PC-3 (cell line): ENCODE measurements at regions not wholly inside any gene's neighbourhood (a gene's known extent, or its start where the extent isn't known, plus 50 kb on each side); places are given as distances from the start of the nearest gene placed in this dataset.

Experiments
- ATAC-seq: fragments of 200-7000 bp; cut with Tn5 transposase; 2 replicates; pipeline ENCODE4 v1.9.1; 2020; ENCODE audit warnings: mild to moderate bottlenecking, moderate library complexity
- BruUV-seq: library from RNA; stranded (reverse); fragments of 400-500 nt; replicated peaks from 2 replicates; lab custom pipeline; 2021; lab: Mats Ljungman, UMichigan
- CTCF ChIA-PET: fragments of 300-600 bp; sonication (Branson Sonifier 250); formaldehyde crosslinking; loops from one replicate; lab custom pipeline; 2022; ENCODE audit warnings: antibody characterized with exemption; lab: Charles Lee
- POLR2A ChIA-PET: fragments of 300-600 bp; sonication (Branson Sonifier 250); formaldehyde crosslinking; loops from one replicate; lab custom pipeline; 2022; ENCODE audit warnings: antibody characterized with exemption; ENCODE audit not compliant: unreplicated experiment; lab: Charles Lee
- DNase-seq: peaks from one replicate; pipeline ENCODE4 v3.0.0-alpha.2; 2015
- H2AFZ ChIP-seq: fragments of 300-600 bp; sonication (generic); 2 replicates; pipeline ENCODE4 v1.6.0; 2016; ENCODE audit warnings: antibody characterized with exemption, low read length
- H3F3A ChIP-seq: fragments of 300-600 bp; sonication (generic); one replicate; pipeline ENCODE4 v1.6.0; 2017; ENCODE audit warnings: antibody characterized with exemption, low read length, control low read depth, mild to moderate bottlenecking; ENCODE audit not compliant: unreplicated experiment
- H3K27ac ChIP-seq: fragments of 300-600 bp; sonication (generic); 2 replicates; pipeline ENCODE4 v1.5.1; 2016; ENCODE audit warnings: mild to moderate bottlenecking, low read length
- H3K27me3 ChIP-seq: fragments of 300-600 bp; sonication (generic); 2 replicates; pipeline ENCODE4 v1.6.1; 2016; ENCODE audit warnings: low read length, mixed read lengths
- H3K36me3 ChIP-seq: fragments of 300-600 bp; sonication (generic); 2 replicates; pipeline ENCODE4 v1.6.1; 2016; ENCODE audit warnings: low read depth, mixed run types, low read length, mixed read lengths
- H3K4me1 ChIP-seq: fragments of 300-600 bp; sonication (generic); 2 replicates; pipeline ENCODE4 v1.5.1; 2016; ENCODE audit warnings: low read length; ENCODE audit not compliant: insufficient read depth
- H3K4me2 ChIP-seq: fragments of 300-600 bp; sonication (generic); 2 replicates; pipeline ENCODE4 v1.6.0; 2016; ENCODE audit warnings: low read length
- H3K4me3 ChIP-seq: fragments of 300-600 bp; sonication (generic); 2 replicates; pipeline ENCODE4 v1.5.1; 2016; ENCODE audit warnings: mild to moderate bottlenecking, low read length, mixed read lengths
- H3K79me2 ChIP-seq: fragments of 300-600 bp; sonication (generic); 2 replicates; pipeline ENCODE4 v1.6.1; 2017; ENCODE audit warnings: low read length, mixed read lengths
- H3K9ac ChIP-seq: fragments of 300-600 bp; sonication (generic); 2 replicates; pipeline ENCODE4 v1.6.0; 2016; ENCODE audit warnings: mild to moderate bottlenecking, low read length
- H3K9me2 ChIP-seq: fragments of 300-600 bp; sonication (generic); replicated peaks from 2 replicates; pipeline ENCODE4 v1.6.1; 2016; ENCODE audit warnings: mixed run types, low read length, mixed read lengths
- H3K9me3 ChIP-seq: fragments of 300-600 bp; sonication (generic); 2 replicates; pipeline ENCODE4 v1.6.1; 2016; ENCODE audit warnings: low read length, mixed read lengths
- H4K20me1 ChIP-seq: fragments of 300-600 bp; sonication (generic); 2 replicates; pipeline ENCODE4 v1.6.1; 2016; ENCODE audit warnings: low read length, mixed read lengths
- EZH2 ChIP-seq: fragments of 300-600 bp; sonication (generic); IDR thresholded peaks from one replicate; pipeline ENCODE4 v1.6.1; 2017; ENCODE audit warnings: antibody characterized with exemption, mild to moderate bottlenecking, low read length; ENCODE audit not compliant: unreplicated experiment
- EZH2phosphoT487 ChIP-seq: fragments of 300-600 bp; sonication (generic); IDR thresholded peaks from 2 replicates; pipeline ENCODE4 v1.6.1; 2018; ENCODE audit warnings: mild to moderate bottlenecking, antibody characterized with exemption, low read length, borderline replicate concordance
- intact Hi-C: fragments of 100-400 bp; cut with micrococcal nuclease; formaldehyde crosslinking; loops from 2 replicates; pipeline ENCODE4 v1.9.0; 2023
- TF ChIP-seq, protein P1 (sequence below): fragments of 300-600 bp; sonication (generic); conservative IDR thresholded peaks from 2 replicates; pipeline ENCODE4 v1.5.1; 2017; ENCODE audit warnings: antibody characterized with exemption, low read depth, mild to moderate bottlenecking, low read length

DNA sequence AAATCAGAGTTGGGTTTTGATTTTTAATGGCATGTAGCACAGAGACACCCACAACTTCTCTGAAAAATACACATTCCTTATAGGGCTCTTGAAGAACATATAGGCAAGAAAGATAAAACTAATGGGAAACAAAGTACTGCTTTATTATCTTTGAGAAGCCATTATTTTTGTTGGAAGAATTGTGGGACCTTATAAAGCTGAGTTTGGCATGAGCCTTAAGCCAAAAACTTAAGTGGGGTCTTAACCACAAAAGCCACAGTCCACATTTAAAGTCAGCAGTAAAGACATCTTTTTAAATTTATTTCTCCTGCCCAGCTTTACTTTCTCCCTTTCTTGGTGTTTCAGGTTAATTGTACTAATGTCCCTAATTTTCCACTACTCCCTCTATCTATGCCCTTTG, 1297.3 kb downstream of the C4orf33 start:
- ATAC-seq (no peak), DNase-seq (no peak)
- no TSS peak for BruUV-seq
- peaks cover 14% of the 10 kb centered on the region for H3K4me1 ChIP-seq
- intact Hi-C loops, result no loop called here
- no peaks in the 10 kb centered on the region for H3K36me3 ChIP-seq
- no peaks in the 10 kb centered on the region for H4K20me1 ChIP-seq
- H3K4me3 ChIP-seq, result no peak overlapping the region
- no peaks in the 10 kb centered on the region for H3K79me2 ChIP-seq
- no peak overlapping the region for H3K27ac ChIP-seq
- TF ChIP-seq EZH2phosphoT487, result no peak
- TF ChIP-seq, protein P1, sequence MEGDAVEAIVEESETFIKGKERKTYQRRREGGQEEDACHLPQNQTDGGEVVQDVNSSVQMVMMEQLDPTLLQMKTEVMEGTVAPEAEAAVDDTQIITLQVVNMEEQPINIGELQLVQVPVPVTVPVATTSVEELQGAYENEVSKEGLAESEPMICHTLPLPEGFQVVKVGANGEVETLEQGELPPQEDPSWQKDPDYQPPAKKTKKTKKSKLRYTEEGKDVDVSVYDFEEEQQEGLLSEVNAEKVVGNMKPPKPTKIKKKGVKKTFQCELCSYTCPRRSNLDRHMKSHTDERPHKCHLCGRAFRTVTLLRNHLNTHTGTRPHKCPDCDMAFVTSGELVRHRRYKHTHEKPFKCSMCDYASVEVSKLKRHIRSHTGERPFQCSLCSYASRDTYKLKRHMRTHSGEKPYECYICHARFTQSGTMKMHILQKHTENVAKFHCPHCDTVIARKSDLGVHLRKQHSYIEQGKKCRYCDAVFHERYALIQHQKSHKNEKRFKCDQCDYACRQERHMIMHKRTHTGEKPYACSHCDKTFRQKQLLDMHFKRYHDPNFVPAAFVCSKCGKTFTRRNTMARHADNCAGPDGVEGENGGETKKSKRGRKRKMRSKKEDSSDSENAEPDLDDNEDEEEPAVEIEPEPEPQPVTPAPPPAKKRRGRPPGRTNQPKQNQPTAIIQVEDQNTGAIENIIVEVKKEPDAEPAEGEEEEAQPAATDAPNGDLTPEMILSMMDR, result no peak
- TF ChIP-seq EZH2, result no peak
- CTCF ChIA-PET, result no interaction called here
- H3K9me3 ChIP-seq, result no peaks in the 10 kb centered on the region
- no peak overlapping the region for H3K9ac ChIP-seq
- H3K9me2 ChIP-seq, result no peaks in the 10 kb centered on the region
- H2AFZ ChIP-seq, result no peak overlapping the region
- H3K27me3 ChIP-seq, result no peaks in the 10 kb centered on the region
- no peaks in the 10 kb centered on the region for H3F3A ChIP-seq
- H3K4me2 ChIP-seq, result no peak overlapping the region
- POLR2A ChIA-PET, result no interaction called here

DNA sequence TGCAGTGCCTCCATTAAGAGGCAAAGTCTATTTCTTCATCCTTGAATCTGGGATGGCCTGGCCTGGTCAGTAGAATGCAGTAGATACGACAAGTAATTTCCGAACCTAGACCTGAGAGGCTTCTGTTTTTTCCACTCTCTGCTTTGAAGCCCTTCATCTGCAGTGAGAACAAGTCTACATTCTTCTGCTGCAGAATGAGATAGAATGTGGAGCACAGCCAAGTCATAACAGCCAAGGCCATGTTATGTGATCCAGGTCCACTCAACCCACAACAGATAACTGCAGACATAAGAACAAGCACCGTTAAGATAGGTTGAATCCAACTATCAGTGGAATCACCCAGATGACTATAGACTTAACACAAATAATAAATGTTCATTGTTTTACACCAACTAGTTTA, 1297.7 kb downstream of the C4orf33 start:
- DNase-seq, result no peak
- ChIA-PET POLR2A (no interaction called here), CTCF (no interaction called here)
- H3K79me2 ChIP-seq, result no peaks in the 10 kb centered on the region
- H3K4me3 ChIP-seq, result no peak overlapping the region
- TF ChIP-seq, protein P1, result no peak
- no peak for TF ChIP-seq EZH2phosphoT487
- BruUV-seq, result no TSS peak
- H3K4me1 ChIP-seq, result peaks cover 14% of the 10 kb centered on the region
- H3K9me3 ChIP-seq, result no peaks in the 10 kb centered on the region
- no peak overlapping the region for H3K9ac ChIP-seq
- H3K27ac ChIP-seq, result no peak overlapping the region
- no peaks in the 10 kb centered on the region for H3K27me3 ChIP-seq
- H2AFZ ChIP-seq, result no peak overlapping the region
- no peaks in the 10 kb centered on the region for H3K36me3 ChIP-seq
- no peaks in the 10 kb centered on the region for H3K9me2 ChIP-seq
- no peaks in the 10 kb centered on the region for H3F3A ChIP-seq
- intact Hi-C loops, result no loop called here
- H3K4me2 ChIP-seq, result no peak overlapping the region
- no peaks in the 10 kb centered on the region for H4K20me1 ChIP-seq
- no peak for ATAC-seq

DNA sequence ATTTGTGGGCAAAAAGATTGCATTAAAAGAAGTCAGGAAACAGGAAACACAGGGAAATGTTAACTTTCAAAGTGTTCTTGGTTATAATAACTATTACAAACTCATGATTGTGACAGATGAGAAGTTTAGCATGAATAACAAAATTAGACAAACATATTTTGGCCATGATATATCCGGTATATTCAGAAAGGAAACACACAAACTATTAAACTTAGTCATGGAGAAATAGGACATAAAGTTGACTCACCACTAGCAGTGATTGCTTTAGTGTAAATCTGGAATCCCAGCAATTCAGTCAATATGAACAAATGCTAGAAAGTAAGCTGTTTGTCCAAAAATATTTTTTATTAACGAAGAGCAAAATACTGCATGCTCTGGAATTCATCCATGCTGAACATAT, 1299.9 kb downstream of the C4orf33 start:
- no TSS peak for BruUV-seq
- no peak for TF ChIP-seq EZH2phosphoT487
- TF ChIP-seq EZH2, result no peak
- TF ChIP-seq, protein P1, result no peak
- no peaks in the 10 kb centered on the region for H3K9me3 ChIP-seq
- H3K4me2 ChIP-seq, result peak overlapping the region; percentile 50; the same call in 1 of the 2 replicates
- H3K9ac ChIP-seq, result 0 out of 2 replicates have a peak overlapping the region, but pooled peaks have one; percentile 10
- POLR2A ChIA-PET, result no interaction called here
- H4K20me1 ChIP-seq, result no peaks in the 10 kb centered on the region
- DNase-seq, result peak; percentile 73
- CTCF ChIA-PET, result no interaction called here
- H2AFZ ChIP-seq, result no peak overlapping the region
- no peaks in the 10 kb centered on the region for H3K27me3 ChIP-seq
- H3K9me2 ChIP-seq, result no peaks in the 10 kb centered on the region
- peak; percentile 94 for ATAC-seq
- H3K4me1 ChIP-seq, result peaks cover 14% of the 10 kb centered on the region
- H3K27ac ChIP-seq, result peak overlapping the region; percentile 71
- no peaks in the 10 kb centered on the region for H3K79me2 ChIP-seq
- no peak overlapping the region for H3K4me3 ChIP-seq
- H3K36me3 ChIP-seq, result no peaks in the 10 kb centered on the region
- intact Hi-C loops, result loop anchor here (2.0 to 5.0 kb wide), 2 partner anchors 27 to 1039 kb away; no protein-coding TSS in a partner anchor
- no peaks in the 10 kb centered on the region for H3F3A ChIP-seq
